Stomach (tissue), 8 donors: ENCODE measurements at regions not wholly inside any gene's neighbourhood (a gene's known extent, or its start where the extent isn't known, plus 50 kb on each side); places are given as distances from the start of the nearest gene placed in this dataset.

Experiments
- DNase-seq, 2 donors: peaks; one replicate each; pipeline versions ENCODE4 v3.0.0 to v3.0.0-alpha.2; 2013 to 2019
- H3K27ac ChIP-seq, 5 donors: fragments of 200-600 bp in 4 of 5; sonication (generic) in 4 of 5; one replicate each; pipeline ENCODE4 v1.5.1; 2013 to 2019; ENCODE audit warnings: mild to moderate bottlenecking in 1 of 5, moderate library complexity in 1 of 5
- H3K27me3 ChIP-seq, 3 donors: fragments of 200-600 bp; sonication (generic); one replicate each; pipeline ENCODE4 v1.5.1; 2017 to 2019; ENCODE audit warnings: mixed run types in 1 of 3
- H3K36me3 ChIP-seq, 4 donors: fragments of 200-600 bp; sonication (generic); 1 replicate in 3 of 4; 2 replicates in 1 of 4; pipeline ENCODE4 v1.5.1; 2016 to 2019
- H3K4me1 ChIP-seq, 4 donors: fragments of 200-600 bp; sonication (generic); one replicate each; pipeline ENCODE4 v1.5.1; 2016 to 2019
- H3K4me3 ChIP-seq, 4 donors: fragments of 200-600 bp; sonication (generic) in 3 of 4; one replicate each; pipeline ENCODE4 v1.5.1; 2016 to 2019; ENCODE audit warnings: mild to moderate bottlenecking in 1 of 4
- H3K9me3 ChIP-seq, 4 donors: fragments of 200-600 bp; sonication (generic); one replicate each; pipeline ENCODE4 v1.5.1; 2016 to 2019
- CTCF ChIP-seq, 7 experiments: fragments of 450-650 bp in 4 of 7; fragments of 200-600 bp in 3 of 7; sonication (generic) in 3 of 7; IDR thresholded peaks; one replicate each; pipeline ENCODE4 v1.5.1; 2016 to 2019; ENCODE audit warnings: antibody characterized with exemption in 7 of 7, control low read depth in 2 of 7, mild to moderate bottlenecking in 1 of 7
- EP300 ChIP-seq: sonication (generic); formaldehyde crosslinking; IDR thresholded peaks from one replicate; pipeline ENCODE4 v1.6.1; 2017; ENCODE audit warnings: antibody characterized with exemption
- POLR2A ChIP-seq, 4 donors: fragments of 450-650 bp; IDR thresholded peaks; one replicate each; pipeline ENCODE4 v1.6.1; 2016; ENCODE audit warnings: antibody characterized with exemption in 4 of 4, control low read depth in 2 of 4, mild to moderate bottlenecking in 1 of 4, moderate library complexity in 1 of 4
- POLR2AphosphoS5 ChIP-seq, 3 donors: sonication (generic); formaldehyde crosslinking; IDR thresholded peaks; one replicate each; pipeline ENCODE4 v1.6.1; 2016; ENCODE audit warnings: antibody characterized with exemption in 3 of 3
- WGBS, 5 donors: extraction: QIAGEN DNeasy Blood & Tissue Kit in 3 of 5; methylation state at CpG; one replicate each; pipeline versions ENCODE4 v1.1.5 to v1.1.7; 2013 to 2018; 5-methylcytosine and 5-hydroxymethylcytosine counted together
- intact Hi-C: fragments of 100-400 bp; cut with DNase I; formaldehyde crosslinking; loops from one replicate; pipeline ENCODE4 v1.15.1; 2023; ENCODE audit warnings: low total_unique reads
- donor health status: healthy with polysubstance abuse.
- donor health status: Bipolar disorder and iron deficiency.
- donor health status: healthy.

- intact Hi-C loops, result no loop called here
- Histone ChIP-seq H3K27me3 (no peaks in the 10 kb centered on the region), H3K4me1 (no peaks in the 10 kb centered on the region), H3K4me3 (no peak overlapping the region), H3K36me3 (no peaks in the 10 kb centered on the region), H3K27ac (no peak overlapping the region), H3K9me3 (no peaks in the 10 kb centered on the region)
- DNase-seq, result peak in 1 of 2 donors; percentile 42
- TF ChIP-seq CTCF (IDR thresholded peaks at IDR 0.05), result no peak
- peak in 1 of 3 donors; percentile 30 for TF ChIP-seq POLR2AphosphoS5 (IDR thresholded peaks at IDR 0.05)
- WGBS, 5 donors, result 28 to 52% (median 40%) methylated on average over 2 of the region's 2 CpGs
These were observed 377.3 kb downstream of the PDCD6IP start for GRCh38 chr3:34175636-34176176.

- Histone ChIP-seq H3K36me3 (no peaks in the 10 kb centered on the region), H3K27ac (no peak overlapping the region), H3K4me1 (no peaks in the 10 kb centered on the region), H3K27me3 (no peaks in the 10 kb centered on the region), H3K4me3 (no peak overlapping the region), H3K9me3 (no peaks in the 10 kb centered on the region)
- DNase-seq, result no peak
- TF ChIP-seq POLR2A (IDR thresholded peaks at IDR 0.05) (no peak), CTCF (IDR thresholded peaks at IDR 0.05) (no peak), POLR2AphosphoS5 (IDR thresholded peaks at IDR 0.05) (no peak), EP300 (no peak)
- intact Hi-C loops, result no loop called here
These were observed 378.3 kb downstream of the PDCD6IP start for GRCh38 chr3:34176723-34177122.

GRCh38 chr3:34178415-34178814, 380.0 kb downstream of the PDCD6IP start:
- Histone ChIP-seq H3K9me3 (no peaks in the 10 kb centered on the region), H3K27ac (no peak overlapping the region), H3K4me1 (peaks cover 0 to 2% (median 0%) of the 10 kb centered on the region in 4 donors), H3K36me3 (no peaks in the 10 kb centered on the region), H3K4me3 (no peak overlapping the region), H3K27me3 (no peaks in the 10 kb centered on the region)
- no peak for DNase-seq
- TF ChIP-seq POLR2A (IDR thresholded peaks at IDR 0.05) (no peak), POLR2AphosphoS5 (IDR thresholded peaks at IDR 0.05) (no peak), EP300 (no peak), CTCF (IDR thresholded peaks at IDR 0.05) (no peak)
- intact Hi-C loops, result no loop called here
- WGBS, 5 donors, result 70 to 92% (median 87%) methylated on average over 2 of the region's 2 CpGs

- Histone ChIP-seq H3K4me1 (peaks cover 0 to 4% (median 2%) of the 10 kb centered on the region in 4 donors), H3K4me3 (no peak overlapping the region), H3K27me3 (no peaks in the 10 kb centered on the region), H3K36me3 (no peaks in the 10 kb centered on the region), H3K27ac (no peak overlapping the region), H3K9me3 (no peaks in the 10 kb centered on the region)
- intact Hi-C loops, result no loop called here
- no peak for DNase-seq
- TF ChIP-seq EP300, result no peak
- TF ChIP-seq POLR2AphosphoS5 (IDR thresholded peaks at IDR 0.05), result no peak
- no peak for TF ChIP-seq CTCF (IDR thresholded peaks at IDR 0.05)
- TF ChIP-seq POLR2A (IDR thresholded peaks at IDR 0.05), result no peak
These were observed 381.3 kb downstream of the PDCD6IP start for GRCh38 chr3:34179716-34180115.
